ENCODE measurements at regions not wholly inside any gene's neighbourhood (a gene's known extent, or its start where the extent isn't known, plus 50 kb on each side); places are given as distances from the start of the nearest gene placed in this dataset.

DNA sequence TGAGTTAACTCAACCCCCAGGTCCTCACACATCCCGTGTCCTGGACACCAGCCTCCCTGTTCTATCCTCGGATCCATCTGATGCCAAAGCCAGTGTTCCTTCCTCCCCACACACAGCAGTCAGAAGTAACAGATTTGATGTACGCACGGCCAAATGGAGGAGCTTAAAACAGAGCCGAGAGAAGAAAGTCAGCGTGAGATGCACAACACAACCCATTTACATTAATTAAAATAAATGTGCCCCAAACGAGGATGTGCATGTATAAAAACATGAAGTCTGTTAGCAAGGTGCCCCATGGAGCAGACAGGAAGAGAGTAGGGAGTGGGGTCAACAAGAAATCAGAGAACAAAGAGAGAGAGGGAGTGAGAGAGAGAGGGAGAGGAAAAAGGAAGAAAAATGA, 191.2 kb downstream of the HAUS1 start:
- no peak for DNase-seq

DNA sequence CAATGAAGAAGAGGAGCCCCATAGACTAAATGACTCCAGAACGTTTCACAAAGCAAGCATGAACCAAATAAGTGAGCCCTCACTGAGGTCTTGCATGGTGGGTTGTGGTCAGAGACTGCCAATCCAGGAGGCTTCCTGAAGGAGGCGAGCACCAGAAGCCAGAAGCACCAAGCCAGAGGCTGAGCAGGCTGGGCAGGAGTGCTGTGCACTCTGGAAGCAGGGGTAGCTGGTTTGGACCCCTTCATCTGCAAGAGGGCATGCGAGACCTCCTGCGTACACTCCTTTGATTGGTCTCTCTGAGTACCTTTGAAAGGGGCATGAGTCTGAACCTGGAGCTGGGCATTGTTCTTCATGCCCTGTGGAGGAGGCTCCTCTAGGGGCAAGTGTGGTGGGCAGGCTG, 192.5 kb downstream of the HAUS1 start:
- DNase-seq = no peak

DNA sequence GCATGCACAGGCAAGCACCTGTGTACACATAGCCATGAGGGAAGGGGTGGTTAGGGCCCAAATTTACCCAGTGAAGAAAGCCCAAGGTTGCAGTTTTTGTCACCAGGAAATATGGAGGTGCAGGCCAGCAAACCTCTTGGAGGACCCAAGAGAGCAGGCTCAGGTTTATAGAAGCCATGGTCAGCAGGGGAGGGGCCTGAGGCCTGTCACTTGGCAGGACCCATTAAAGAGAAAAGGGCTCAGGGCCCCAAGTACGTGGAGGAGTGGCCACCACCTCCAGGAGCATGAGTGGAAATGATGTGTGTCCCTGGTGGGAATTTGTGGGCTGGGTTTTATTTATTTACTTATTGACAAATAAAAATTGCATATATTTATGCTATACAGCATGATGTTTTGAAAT, 192.9 kb downstream of the HAUS1 start:
- no peak for DNase-seq

DNA sequence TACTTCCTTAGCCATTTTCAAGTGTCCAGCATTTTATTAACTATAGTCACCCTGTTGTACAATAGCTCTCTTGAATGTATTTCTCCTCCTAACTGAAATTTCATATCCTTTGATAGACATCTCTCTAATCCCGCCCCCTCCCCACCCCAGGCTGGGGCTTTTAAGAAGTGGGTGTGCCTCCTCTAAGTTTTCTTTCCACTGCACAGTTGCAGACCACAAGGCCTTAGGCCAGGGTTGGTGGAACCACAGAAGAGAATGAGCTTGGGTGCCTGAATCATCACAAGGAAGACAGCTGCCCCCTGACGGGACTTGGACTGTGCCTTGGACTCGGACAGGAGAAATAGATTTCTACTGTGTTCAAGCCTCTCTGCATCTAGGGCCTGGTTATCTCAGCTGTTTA, 193.4 kb downstream of the HAUS1 start:
- DNase-seq = no peak

DNA sequence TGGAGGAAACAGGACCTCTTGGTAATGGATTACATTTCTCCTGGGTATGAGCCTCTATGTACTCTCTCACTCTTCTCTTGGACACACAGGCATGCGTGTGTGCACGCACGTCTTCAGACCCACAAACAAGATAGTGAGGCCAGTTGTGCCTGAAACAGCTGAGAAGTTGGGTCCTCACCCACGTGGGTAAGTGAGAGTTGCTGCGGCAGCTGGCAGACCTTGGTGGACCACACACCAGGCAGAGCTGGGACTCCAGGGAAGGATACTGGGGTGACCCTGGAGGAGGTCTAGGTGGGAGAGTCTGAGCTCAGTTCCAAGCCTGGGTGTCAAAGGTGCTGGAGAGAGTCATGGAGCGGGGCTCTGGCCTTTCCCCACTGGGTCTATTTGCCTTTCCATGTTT, 194.3 kb downstream of the HAUS1 start:
- DNase-seq = no peak

DNA sequence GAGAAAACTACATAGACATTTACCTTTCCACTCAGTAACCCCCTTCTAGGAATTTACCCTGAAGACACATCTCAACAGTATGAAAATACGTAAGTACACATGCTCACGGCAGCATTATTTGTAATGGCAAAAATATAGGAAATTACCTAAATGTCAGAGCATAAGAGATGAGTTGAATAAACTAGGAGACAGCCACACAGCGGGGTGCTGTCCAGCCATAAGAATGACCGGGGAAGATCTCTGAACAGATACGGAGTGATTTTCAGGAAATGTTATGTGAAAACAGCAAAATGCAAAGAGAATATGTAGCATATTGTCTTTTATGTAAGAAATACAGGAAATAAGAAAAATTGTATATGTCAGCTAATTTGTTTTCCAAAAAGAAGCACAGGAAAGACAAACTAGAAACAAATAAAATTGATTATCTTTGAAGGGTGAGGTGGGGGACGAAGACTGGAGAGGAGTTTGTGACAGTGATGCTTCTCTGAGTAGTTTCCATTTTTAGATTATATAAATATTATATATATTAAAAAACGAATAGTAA, 195.4 kb downstream of the HAUS1 start:
- DNase-seq = no peak

DNA sequence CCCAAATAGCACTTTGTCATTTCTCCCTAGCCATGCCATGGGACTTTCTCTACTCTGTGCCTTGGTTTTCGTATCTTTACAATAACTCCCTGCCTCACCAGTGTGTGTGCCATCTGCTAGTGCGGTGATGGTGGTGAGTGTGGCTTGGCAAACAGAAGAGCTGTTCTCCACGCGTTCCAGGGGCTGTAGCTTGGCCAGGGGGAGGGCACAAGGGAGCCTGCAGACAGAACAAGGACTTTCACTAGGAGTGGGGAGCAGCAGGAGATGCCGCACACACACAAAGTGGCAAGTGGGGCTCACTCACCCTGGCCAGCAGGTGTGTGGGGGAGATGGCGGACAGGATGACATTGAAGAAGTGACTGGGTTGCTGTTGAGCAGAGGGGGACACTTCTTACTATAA, 196.9 kb downstream of the HAUS1 start:
- no peak for DNase-seq

DNA sequence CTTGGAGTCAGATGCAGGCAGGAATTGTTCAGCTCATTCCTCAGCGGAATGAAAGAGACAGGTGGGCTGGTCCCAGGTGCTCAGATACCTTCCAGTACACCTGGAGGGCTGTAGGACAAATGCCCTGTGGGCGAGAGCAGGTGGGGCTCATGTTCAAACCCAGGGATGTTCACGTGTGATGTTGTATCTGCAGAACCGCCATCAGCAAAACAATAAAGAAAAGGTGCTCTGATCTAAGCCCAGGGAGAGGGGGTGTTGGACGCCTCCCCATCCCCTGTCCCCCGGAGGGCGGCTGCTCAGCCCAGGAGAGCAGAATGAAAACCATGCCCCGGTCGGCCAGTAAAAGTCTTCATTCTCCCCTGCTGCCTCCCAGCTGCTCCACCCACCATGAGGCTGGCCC, 197.4 kb downstream of the HAUS1 start:
- DNase-seq = no peak

DNA sequence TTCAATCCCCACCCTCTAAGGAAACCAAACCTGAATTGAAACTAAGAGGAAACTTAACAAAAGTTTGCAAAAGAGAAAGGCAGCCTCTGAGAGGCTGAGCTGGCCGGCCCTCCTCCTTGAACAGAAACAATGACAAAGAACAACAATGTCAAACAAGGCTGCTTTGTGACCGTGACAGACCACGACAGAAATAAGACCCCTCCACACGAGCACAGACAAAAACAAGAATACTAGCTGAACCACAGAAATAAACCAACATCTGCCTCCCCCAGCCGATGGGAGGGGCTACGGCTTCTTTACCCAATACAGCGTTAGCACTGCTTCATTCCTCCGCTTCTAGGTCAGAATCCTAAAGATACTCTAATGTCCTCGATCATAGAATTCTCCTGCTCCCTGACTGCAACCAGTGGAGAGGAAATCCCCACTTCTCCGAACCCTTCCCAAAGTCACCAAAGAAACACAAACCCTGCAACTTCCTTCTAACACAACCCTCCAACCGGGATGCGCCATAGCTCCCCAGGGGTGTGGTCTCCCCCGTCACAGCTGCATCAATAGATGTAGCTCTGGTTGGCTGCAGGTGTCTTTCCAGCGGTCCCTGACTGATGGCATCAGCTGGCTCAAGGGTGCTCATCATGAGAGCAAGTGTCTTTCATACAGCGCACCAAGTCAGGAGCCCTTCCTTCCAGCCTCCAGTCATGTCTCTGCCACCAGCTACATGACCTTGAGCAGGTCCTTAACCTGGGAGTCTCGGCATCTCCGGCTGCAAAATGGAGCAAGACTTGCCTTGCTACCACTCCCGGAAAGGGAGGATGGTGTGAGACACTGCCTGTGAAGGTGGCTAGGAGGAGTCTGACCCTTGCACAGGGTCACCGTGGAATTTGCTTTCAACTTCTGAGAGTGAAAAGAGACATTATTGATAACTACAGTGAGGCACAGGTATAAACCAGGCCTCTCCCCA, 198.6 kb downstream of the HAUS1 start:
- no peak for DNase-seq

DNA sequence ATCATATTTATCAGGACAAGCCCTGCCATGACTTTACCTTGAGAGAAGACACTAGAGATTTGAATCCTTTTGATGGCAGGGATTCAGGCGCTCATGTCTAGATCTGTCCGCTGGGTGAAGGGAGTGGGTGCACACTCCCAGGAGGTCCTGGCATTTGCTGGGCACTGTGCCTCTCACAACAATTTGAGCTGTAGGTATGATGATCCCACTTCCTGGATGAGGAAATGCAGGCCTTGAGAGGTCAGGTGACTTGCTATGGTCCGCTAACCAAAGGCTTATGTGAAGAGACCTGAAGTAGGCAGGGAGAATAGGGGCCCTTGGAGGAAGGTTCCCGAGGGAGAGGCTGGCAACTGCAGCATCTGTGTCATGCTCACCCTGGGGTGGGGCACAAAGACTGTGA, 206.1 kb downstream of the HAUS1 start:
- no peak for DNase-seq

DNA sequence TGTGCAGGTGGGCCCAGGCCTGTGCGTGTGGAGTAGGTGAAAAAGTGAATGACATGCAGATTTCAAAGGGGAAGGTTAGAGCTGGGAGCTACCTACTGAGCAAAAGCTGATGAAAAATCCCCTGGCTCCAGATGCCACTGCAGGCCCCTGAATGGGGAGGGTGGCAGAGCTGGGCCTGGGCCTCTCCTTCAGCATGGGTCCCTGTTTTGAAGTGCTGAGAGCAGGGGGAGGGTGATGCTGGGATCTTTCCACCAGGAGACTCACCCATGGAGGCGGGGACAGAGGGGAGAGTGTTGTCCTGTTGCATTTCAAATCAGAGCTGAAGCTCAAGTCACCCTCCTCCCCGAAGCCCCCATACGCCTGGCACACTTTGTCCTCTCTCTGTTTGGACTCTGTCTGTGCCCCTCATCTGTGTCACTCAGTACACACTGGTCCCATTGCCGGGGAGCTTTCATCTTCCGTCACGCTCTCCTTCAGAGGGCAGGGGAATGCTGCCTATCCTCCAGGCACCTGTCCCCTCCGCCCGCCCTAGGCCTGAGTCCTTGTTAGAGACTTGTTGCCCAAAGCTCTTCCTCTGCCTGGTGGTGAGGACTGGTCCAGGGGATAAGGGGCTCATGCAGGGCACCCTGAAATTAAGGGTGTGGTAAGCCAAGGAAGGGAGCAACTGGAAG, 206.6 kb downstream of the HAUS1 start:
- no peak for DNase-seq

DNA sequence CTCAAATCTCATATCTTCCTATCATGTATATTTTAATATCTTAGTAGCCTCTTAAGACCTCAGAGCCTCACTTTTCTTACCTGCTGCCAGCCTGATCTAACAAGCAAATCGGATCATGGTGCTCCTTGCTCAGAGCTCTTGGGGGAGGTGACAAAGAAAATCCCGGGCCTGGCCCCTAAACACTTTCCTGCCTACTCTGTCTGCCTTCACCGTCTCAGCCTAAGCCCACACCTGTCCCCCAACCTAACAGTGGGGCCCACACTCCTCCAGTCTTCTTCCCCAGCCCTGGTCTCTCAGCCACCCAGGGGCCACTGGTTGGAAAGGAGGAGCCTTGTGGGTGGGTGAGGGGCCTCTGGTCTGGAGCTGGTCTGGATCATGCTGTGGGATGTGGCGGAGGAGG, 207.3 kb downstream of the HAUS1 start:
- no peak for DNase-seq

DNA sequence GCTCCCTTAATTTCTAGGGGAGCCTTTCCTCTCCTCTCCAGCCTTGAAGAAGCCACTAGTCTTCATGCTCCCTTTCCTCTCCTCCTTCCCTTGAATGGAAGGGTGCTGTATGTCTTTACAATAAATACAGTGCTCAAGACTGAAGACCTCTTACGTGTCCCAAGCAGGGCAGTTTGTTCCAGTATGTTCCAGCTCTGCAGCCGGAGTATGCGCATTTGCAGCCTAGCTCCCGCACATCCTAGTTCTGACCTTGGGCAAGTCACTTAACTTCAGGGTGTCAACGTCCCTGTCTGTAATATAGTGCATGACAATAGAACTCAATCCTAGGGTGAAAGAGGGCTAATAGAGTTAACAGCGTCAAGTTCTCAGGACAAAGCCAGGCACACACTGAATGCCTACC, 208.0 kb downstream of the HAUS1 start:
- no peak for DNase-seq

DNA sequence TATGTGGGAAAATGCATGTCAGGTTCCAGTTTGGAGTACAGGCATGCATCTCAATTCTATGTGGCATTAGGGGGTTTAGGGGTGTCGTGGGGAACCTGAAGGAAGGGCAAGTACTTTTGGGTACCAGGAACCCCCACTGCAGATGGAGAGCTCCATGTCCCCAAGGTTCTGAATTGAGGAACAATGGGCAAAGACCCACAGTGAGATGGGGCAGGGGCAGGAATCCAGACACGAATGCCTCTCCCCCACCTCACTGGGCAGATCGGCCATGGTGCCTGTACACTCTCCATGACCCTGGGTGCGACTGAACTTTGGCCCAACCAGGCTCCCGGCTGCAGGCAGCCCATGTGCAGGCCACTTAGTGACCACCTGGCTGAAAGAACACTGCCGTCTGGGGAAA, 209.3 kb downstream of the HAUS1 start:
- DNase-seq = no peak

DNA sequence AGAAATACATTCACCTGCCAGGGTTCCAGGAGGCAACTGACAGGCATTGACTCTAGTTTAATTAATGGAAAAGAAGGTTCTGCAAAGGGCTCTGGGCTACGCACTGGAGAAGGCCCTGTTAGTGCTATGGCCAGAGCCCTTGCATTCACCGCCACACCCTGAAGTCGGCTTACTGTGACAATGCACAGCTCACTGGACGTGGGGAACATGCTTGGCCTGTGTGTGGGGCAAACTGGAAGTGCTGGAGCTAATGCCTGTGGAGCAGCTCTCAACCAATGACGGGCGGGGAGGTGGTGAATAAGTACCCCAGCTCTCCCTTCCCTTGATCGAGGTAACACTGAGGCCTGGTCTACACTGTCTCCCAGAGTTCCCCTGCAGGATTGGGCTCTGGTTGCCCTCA, 209.8 kb downstream of the HAUS1 start:
- DNase-seq = no peak

DNA sequence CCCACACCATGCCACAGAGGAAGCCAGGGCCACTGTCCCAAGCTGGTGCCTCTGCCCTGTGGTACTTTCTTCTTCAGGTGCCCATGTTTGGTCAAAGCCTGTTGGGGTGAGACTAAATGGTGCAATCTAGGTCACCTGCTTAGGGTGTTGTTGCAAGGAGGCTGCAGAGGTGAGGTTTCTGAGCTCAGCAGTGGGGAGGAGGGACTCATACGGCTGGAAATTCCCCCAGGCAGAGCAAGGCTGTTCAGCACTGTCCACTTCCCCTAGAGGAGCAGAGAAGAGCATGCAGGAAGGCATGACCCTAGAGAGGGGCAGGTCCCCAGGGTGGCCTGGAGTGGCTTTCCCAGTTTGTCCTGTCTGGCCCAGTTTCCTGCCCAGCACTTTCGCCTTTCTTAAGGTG, 211.0 kb downstream of the HAUS1 start:
- DNase-seq = no peak

DNA sequence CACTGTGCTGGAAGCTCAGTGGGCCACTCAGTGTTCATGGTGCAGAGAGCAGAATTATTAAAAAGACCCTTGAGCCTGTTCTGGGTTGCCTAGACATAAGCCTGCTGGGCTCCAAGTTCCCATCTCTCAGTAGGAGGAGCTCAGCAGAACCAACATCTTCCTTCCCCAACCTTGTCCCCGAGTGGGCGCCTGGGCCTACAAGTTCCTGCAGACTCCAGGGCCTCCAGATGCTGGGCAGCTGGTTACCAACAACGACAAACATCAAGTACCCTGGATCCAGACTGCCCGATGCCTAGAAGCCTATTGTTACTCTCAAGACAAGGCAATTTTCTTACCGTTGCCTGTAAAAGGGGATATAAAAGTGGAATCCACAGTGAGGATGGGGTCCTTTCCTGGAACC, 214.2 kb downstream of the HAUS1 start:
- no peak for DNase-seq

DNA sequence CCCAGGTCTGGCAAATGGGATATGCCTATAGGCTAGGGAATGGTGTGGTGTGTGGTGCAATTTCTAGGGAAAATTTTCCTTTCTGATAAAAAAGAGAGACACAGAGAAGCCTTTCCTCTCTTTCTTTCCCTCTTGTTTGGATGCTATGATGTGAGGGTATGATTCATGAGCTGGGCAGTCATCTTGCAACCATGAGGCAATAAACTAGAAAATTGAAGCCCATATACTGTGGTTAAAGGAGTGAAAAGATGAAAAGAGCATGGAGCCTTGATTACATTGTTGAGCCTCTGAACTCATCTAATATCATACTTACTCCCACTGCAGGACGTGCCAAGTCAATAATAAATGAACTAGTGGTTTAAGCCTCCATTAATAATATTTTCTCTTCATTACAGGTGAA, 215.6 kb downstream of the HAUS1 start:
- DNase-seq = no peak

DNA sequence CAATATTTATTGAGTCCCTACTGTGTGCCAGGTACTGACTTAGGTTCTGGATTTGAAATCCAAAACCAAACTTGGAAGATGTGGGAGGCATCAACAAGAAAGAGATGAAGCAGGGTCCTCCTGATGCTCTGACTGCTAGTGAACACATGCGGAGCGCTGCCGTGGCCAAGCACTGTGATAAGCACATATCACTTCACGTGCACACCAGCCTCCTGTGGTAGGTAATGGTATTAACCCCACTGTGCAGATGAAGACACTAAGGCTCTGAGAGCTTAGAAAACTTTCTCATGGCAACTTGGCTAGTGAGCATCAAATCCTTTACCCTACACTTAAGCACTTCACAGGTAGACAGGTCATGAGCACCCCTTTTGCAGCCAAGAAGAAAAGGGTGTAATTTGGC, 216.1 kb downstream of the HAUS1 start:
- DNase-seq = no peak

DNA sequence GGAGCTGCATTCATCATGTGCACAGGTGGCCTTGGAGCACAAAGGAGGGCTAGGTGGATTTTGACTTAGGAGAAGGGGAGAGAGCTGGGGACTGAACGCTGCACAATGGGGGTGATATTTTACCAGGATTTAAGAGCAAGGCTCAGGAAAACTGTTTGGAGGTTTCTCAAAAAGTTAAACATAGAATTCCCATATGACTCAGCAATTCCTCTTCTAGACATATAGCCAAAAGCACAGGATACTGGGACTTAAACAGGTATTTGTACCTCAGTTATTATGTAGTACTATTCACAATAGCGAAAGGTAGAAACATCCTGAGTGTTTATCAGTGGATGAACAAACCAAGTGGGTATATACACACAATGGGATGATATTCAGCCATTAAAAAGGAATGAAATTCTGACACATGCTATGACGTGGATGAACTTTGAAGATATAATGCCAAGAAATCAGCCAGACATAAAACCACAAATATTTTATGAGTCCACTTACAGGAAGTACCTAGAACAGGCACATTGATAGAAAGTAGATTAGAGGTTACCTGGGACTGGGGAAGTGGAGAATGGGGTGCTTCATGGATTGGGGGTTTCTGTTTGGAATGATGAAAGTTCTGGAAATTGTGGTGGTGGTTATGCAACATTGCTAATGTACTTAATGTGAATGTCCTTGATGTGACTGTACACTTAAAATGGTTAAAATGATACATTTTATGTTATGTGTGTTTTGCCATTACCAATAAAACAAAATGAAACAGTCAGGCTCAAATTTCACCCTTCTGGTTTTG, 216.9 kb downstream of the HAUS1 start:
- no peak for DNase-seq

DNA sequence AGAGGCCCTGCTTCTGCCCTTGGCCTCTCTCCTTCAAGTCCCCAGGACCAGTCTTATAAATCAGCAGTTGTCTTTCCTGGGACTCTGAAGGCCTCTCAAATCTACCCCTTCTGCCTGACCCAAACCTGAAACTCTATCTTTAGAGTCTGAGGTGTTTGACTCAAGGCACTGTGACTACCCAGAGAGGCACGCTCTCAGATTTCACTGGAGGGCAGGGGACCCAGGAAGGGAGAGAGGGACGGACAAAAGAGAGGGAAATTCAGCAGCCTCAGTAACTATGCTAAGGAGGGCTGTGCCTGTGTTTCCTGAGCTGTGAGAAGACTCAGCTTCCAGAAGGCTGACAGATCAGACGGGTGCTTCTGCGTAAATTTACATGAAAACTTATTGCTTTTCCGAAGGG, 217.8 kb downstream of the HAUS1 start:
- no peak for DNase-seq

DNA sequence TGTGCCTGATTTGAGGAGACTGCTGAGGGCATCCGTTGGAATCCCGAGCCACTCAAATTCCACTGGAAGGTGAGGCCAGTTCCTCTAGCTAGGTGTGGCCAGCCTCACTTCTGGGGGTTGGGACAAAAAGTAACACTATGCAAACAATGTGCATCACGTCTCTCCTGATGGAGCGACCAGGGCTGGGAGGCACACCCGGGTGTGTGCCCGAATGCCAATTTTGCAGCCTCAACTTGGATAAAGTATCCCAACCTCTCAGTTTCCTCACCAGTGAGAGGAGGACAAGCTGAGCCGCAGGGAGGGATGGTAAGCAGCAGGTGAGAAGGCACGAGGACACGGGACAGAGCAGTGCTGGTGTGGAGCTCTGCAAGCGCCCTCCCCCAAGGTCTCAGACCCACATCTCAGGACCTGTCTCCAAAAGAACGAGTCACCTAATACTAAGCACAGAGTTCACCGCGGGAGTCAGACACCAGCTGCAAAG, 218.3 kb downstream of the HAUS1 start:
- no peak for DNase-seq

DNA sequence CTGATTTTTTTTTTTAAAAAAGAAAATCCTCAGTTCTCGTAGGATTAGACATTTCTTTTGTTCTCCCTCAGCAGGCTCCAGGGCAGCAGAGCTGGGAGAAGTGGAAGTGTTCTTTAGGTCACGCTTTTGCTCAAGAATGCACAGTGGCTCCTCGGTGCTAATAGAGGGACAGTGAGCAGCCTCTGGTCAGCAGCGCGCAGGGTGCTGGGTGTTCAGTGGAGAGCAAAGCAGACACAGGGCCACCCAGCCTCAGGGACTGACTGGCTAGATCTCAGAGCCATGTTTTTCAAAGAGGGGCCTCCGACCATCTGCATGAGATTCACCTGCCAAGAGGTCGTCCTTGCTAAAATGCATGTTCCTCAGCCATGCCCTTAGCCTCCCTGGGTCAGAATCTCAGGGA, 218.8 kb downstream of the HAUS1 start:
- no peak for DNase-seq
